WI38 (cell line): ENCODE measurements at regions not wholly inside any gene's neighbourhood (a gene's known extent, or its start where the extent isn't known, plus 50 kb on each side); places are given as distances from the start of the nearest gene placed in this dataset.

Source experiments
- H3K4me3 ChIP-seq: 2 replicates; pipeline ENCODE4 v1.5.1; 2011; ENCODE audit warnings: low read depth, mild to moderate bottlenecking, control low read depth, low read length
- TF ChIP-seq, protein P1 (sequence below): IDR thresholded peaks from 2 replicates; pipeline ENCODE4 v1.5.1; 2012; ENCODE audit warnings: low read depth, mild to moderate bottlenecking, control low read depth, low read length

DNA sequence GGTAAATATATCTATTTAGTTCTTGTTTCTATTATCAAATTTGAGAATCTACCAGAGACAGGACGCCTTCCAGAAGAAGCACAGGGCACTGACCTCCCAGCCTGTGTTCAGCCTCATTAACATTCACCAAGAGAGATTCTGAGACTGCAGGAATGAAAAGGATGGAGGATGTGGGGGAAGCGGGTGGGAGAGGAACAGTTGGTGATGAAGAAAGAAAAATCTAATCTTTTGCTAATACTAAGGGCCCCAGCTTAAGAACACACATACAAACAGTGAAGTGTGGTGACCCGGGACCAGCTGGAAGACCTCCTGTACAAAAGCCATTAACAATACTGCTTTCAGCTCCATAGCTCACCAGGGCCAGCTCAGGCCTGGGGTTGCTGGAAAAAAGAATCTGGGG is 160.5 kb downstream of the NUAK1 start:
- H3K4me3 ChIP-seq: no peak overlapping the region
- TF ChIP-seq, protein P1, sequence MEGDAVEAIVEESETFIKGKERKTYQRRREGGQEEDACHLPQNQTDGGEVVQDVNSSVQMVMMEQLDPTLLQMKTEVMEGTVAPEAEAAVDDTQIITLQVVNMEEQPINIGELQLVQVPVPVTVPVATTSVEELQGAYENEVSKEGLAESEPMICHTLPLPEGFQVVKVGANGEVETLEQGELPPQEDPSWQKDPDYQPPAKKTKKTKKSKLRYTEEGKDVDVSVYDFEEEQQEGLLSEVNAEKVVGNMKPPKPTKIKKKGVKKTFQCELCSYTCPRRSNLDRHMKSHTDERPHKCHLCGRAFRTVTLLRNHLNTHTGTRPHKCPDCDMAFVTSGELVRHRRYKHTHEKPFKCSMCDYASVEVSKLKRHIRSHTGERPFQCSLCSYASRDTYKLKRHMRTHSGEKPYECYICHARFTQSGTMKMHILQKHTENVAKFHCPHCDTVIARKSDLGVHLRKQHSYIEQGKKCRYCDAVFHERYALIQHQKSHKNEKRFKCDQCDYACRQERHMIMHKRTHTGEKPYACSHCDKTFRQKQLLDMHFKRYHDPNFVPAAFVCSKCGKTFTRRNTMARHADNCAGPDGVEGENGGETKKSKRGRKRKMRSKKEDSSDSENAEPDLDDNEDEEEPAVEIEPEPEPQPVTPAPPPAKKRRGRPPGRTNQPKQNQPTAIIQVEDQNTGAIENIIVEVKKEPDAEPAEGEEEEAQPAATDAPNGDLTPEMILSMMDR: no peak

DNA sequence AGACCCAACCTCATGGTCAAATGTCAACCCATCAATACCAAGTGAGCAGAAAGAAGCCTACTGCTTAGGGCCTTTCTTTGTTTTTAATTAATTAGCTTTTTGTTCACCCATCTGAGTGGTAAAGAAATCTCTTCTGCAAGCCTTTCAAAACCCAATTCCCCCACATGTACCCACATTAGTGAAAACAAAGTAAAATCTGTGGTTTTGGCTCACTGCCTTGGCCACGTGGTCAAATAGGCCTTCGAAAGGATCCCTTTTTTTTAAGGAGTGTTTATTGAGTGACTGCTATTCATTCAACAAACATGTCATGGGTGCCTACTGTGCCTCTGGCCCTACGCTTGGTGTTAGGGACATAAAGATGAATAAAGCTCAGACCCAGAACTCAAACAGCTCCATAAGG is 160.1 kb downstream of the NUAK1 start:
- no peak overlapping the region for H3K4me3 ChIP-seq
- TF ChIP-seq, protein P1: no peak

DNA sequence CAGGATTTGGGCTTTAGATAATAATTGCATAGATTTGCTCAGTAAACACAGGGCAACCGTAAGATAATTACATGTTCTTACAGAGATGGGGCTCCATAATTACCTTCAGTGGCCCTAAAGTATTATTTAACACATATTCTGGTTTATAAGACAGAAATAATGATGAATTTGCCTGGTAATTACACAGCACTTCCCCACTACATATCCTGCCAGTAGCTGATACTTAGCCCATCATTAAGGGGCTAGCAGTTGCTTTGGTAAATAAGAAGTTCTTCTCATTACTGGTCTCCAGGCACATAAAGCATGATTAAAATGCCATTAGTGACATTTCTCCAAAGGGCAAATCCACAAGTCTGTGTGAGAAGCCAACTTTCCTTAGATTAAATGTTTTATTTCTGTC is 158.7 kb downstream of the NUAK1 start:
- TF ChIP-seq, protein P1: no peak
- H3K4me3 ChIP-seq: no peak overlapping the region

DNA sequence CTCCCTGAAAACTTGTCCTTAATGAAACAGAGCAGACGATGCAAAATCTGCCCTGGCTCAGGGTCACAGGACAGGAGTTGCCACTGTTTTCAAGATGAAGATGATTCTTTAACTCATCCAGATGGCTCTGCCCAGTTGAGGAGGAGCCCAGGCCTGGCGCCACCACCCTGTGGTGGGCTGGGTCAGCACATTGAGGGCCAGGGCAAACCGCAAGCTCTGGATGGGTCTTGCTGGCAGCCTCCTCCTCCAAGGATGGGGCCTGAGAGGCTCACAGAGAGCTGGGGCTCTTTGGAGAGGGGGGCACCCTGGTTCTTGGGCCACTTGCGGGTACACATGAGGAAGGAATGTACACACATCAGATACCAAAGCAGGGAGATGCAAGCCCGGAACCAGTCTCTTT is 158.2 kb downstream of the NUAK1 start:
- TF ChIP-seq, protein P1: no peak

DNA sequence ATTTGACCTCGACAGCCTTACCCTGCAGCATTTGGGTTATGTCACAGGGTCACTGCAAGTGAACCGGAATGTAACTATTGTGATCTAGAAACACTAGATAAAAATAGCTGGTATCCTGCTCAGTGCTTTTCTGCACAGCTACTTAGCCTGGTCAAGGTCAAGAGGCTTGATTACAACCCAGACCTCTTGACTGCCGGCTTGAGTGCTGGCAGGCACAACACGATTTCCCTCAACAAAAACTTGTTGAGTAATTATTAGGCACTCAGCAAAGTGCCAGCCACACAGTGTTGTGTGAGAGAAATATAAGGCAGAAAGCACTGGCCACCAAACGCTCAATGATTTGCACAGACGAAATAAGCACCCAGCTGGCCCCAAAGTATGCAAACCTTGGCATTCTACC is 156.7 kb downstream of the NUAK1 start:
- H3K4me3 ChIP-seq: no peak overlapping the region
- TF ChIP-seq, protein P1: no peak

More for the DNA sequence above, 158.2 kb downstream of the NUAK1 start:
- no peak overlapping the region for H3K4me3 ChIP-seq

DNA sequence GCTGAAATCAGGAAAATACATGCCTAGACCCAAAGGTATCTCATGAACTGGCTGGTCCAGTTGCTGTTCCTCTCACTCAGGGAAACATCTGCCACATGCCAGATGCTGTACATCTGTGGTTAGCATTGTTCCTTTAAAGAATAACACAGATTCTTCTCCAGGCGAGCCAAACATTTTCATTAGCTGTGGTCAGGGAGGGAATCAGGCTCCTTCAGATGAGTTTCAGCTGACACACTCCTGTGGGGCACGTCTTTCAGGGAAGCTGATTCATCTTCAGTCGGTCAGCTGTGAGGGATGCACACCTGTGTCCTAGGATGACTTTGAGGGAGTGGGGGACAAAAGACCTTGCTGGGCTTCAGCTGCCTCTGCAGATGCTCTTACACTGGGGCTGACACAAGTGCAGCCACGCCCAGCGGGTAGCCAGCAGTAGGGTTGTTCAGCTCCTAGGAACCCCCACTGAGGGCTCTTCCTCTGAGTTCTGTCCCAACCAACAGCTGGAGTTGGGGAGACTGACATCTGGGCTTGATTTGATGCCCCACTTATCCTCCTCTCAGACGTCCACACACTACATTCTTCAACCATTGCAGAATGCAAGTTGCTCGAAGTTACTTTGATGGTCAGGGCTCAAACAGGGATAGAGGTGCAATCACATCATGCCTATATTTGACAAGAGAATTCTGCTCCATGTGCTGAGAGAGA is 155.0 kb downstream of the NUAK1 start:
- TF ChIP-seq, protein P1: no peak
- no peak overlapping the region for H3K4me3 ChIP-seq

DNA sequence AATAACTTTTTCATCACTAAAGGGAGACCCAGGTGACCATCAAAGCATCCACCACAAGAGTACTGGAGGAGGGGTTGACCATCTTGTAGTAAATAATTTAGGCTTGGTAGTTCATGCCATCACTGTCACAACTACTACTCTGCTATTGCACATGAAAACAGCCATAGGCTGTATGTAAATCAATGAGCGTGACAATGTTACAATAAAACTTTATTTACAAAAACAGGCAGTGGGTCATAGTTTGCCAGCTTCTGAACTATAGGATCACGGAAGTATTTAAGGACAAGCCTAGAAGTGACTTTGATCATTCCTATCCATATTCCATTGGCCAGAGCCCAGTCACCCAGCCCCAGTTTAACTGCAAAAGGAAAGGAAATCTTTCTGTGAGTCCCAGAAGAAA is 153.4 kb downstream of the NUAK1 start:
- TF ChIP-seq, protein P1: no peak
- H3K4me3 ChIP-seq: no peak overlapping the region
